ENCODE measurements at regions not wholly inside any gene's neighbourhood (a gene's known extent, or its start where the extent isn't known, plus 50 kb on each side); places are given as distances from the start of the nearest gene placed in this dataset.

DNA sequence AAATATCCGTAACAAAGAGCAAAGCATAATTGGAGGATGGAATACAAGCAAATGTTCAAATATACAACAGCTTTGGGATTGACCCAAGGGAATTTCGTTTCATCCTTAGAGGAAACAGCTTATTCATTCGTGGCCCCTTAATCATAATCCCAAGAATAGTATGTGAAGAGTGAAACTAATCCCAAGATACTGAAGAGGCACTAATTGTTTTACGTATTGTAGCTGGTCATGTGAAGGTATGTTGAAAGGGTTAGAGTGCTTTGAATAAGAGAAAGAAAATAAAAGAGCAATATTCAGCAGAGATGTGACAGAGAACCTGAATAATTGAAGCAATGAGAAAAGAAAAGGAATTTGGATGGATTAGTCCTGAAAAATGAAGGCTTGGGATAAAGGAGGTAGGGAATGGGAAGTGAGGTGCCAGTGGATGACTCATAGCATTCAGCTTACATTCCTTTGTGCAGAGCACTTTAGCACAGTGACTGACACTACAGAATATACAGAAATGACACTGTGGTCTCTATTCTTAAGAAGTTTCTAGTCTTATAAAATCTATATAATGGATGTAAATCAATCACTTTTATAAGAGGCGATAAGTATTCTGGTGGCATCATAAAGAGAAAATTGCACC, 221.9 kb downstream of the TLR4 start:
- in situ Hi-C loops (cut with HindIII; ENCODE audit: low sequenced_read_pairs), result no loop called here

GRCh38 chr9:117927354-117927753, 223.2 kb downstream of the TLR4 start:
- H3K4me3 ChIP-seq (ENCODE audit: low read depth, low read length), result no peak overlapping the region
- in situ Hi-C loops (cut with HindIII; ENCODE audit: low sequenced_read_pairs), result no loop called here
- no peak for DNase-seq (ENCODE audit: low read depth, low spot score)
- TF ChIP-seq, protein P1, sequence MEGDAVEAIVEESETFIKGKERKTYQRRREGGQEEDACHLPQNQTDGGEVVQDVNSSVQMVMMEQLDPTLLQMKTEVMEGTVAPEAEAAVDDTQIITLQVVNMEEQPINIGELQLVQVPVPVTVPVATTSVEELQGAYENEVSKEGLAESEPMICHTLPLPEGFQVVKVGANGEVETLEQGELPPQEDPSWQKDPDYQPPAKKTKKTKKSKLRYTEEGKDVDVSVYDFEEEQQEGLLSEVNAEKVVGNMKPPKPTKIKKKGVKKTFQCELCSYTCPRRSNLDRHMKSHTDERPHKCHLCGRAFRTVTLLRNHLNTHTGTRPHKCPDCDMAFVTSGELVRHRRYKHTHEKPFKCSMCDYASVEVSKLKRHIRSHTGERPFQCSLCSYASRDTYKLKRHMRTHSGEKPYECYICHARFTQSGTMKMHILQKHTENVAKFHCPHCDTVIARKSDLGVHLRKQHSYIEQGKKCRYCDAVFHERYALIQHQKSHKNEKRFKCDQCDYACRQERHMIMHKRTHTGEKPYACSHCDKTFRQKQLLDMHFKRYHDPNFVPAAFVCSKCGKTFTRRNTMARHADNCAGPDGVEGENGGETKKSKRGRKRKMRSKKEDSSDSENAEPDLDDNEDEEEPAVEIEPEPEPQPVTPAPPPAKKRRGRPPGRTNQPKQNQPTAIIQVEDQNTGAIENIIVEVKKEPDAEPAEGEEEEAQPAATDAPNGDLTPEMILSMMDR (IDR thresholded peaks at IDR 0.05; ENCODE audit: low read depth, low read length), result no peak

More for the DNA sequence above, 221.9 kb downstream of the TLR4 start:
- TF ChIP-seq, protein P1 (IDR thresholded peaks at IDR 0.05; ENCODE audit: low read depth, low read length), result no peak
- DNase-seq (ENCODE audit: low read depth, low spot score), result no peak
- H3K4me3 ChIP-seq (ENCODE audit: low read depth, low read length), result no peak overlapping the region

- no peak for DNase-seq (ENCODE audit: low read depth, low spot score)
- in situ Hi-C loops (cut with HindIII; ENCODE audit: low sequenced_read_pairs), result no loop called here
- TF ChIP-seq, protein P1 (IDR thresholded peaks at IDR 0.05; ENCODE audit: low read depth, low read length), result no peak
- no peak overlapping the region for H3K4me3 ChIP-seq (ENCODE audit: low read depth, low read length)
Measured at GRCh38 chr9:117929868-117930267, 225.7 kb downstream of the TLR4 start.

- in situ Hi-C loops (cut with HindIII; ENCODE audit: low sequenced_read_pairs), result no loop called here
- TF ChIP-seq, protein P1 (IDR thresholded peaks at IDR 0.05; ENCODE audit: low read depth, low read length), result no peak
- H3K4me3 ChIP-seq (ENCODE audit: low read depth, low read length), result no peak overlapping the region
- DNase-seq (ENCODE audit: low read depth, low spot score), result no peak
Measured at GRCh38 chr9:117932585-117932984, 228.4 kb downstream of the TLR4 start.

- TF ChIP-seq, protein P1 (IDR thresholded peaks at IDR 0.05; ENCODE audit: low read depth, low read length), result no peak
Measured at GRCh38 chr9:117936185-117937130, 232.3 kb downstream of the TLR4 start.

DNA sequence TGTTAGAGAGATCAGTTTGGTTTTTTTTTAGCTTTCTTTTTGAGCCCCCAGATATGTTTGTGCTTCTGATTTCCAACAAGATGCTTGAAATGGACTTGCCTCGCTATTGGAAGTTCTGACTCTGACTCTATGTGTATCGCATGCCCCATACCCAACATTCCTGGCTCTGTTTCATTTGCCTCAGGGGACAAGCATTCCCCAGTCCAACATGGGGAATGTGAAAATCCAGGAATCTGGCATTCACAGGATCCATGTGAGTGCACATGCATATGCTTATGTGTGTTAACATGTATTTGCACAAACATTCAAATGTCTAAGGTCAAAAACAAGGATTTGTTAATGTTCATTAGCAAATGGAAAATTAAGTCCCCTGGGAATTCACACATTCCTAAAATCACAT, 233.9 kb downstream of the TLR4 start:
- TF ChIP-seq, protein P1 (IDR thresholded peaks at IDR 0.05; ENCODE audit: low read depth, low read length), result no peak
- no peak overlapping the region for H3K4me3 ChIP-seq (ENCODE audit: low read depth, low read length)
- in situ Hi-C loops (cut with HindIII; ENCODE audit: low sequenced_read_pairs), result no loop called here
- DNase-seq (ENCODE audit: low read depth, low spot score), result no peak

More at GRCh38 chr9:117936185-117937130, 232.3 kb downstream of the TLR4 start:
- in situ Hi-C loops (cut with HindIII; ENCODE audit: low sequenced_read_pairs), result no loop called here
- H3K4me3 ChIP-seq (ENCODE audit: low read depth, low read length), result no peak overlapping the region
- DNase-seq (ENCODE audit: low read depth, low spot score), result no peak
